T-helper 2 cell treated with Interferon-gamma antibody and Interleukin-4, amounts not matched to agents 100 ng/mL and 5 ng/mL, for 36 hours (primary cell): ENCODE measurements at regions not wholly inside any gene's neighbourhood (a gene's known extent, or its start where the extent isn't known, plus 50 kb on each side); places are given as distances from the start of the nearest gene placed in this dataset.
"Not testable (repeated sequence)": the region's sequence is repeated elsewhere in the genome, so short reads cannot be mapped to it uniquely, and the experiment has no call there.

Experiments used
- intact Hi-C: fragments of 100-400 bp; cut with micrococcal nuclease; formaldehyde crosslinking; loops from one replicate; pipeline ENCODE4 v1.15.1; 2023

- intact Hi-C loops: not testable (repeated sequence)
These were observed 962.1 kb upstream of the DEFB115 start for GRCh38 chr20:30295396-30295795.

- intact Hi-C loops: not testable (repeated sequence)
These were observed 961.5 kb upstream of the DEFB115 start for GRCh38 chr20:30295967-30296366.

GRCh38 chr20:30297878-30298595 is 959.4 kb upstream of the DEFB115 start:
- intact Hi-C loops: not testable (repeated sequence)

DNA sequence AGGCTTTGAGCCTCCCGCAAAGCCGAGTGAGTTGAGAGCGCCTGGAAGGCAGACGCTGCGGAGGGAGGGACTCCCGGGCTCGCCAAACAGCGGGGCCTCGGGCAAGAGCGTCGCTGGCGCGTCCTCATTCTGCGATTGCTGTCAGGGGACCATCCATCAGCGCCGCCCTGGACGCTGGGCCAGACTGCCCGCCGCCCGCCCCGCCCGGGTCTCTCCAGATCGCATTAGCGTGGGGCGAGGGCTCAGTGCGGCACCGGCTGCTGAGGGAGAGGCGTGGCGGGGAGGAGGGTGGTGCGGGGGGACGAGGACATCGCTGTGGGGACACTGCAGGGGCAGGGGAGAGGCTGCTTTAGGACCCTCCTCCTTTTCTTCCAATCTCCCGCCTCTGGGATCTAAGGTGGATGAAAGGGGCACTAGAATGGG is 957.2 kb upstream of the DEFB115 start:
- intact Hi-C loops: not testable (repeated sequence)

- intact Hi-C loops: not testable (repeated sequence)
These were observed 954.7 kb upstream of the DEFB115 start for GRCh38 chr20:30302786-30303185.

DNA sequence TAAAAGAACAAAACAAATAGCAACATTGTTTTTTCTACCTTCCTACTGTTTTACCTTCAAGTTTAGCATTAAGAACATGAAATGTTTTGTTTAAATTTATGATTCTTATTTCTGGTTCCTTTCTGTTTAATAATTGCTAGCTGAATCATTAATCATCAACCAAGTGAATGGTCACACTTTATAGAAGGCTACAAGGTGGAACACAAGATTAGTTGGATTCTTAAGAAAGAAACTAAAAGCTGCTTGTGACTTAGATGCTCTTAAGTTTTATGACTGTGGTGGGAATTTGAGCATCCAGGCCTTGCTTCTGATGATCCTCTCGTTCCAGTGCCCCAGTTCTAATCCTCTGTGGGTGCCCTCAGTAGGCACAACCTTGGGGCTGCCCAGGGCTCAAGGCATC is 947.5 kb upstream of the DEFB115 start:
- intact Hi-C loops: not testable (repeated sequence)

DNA sequence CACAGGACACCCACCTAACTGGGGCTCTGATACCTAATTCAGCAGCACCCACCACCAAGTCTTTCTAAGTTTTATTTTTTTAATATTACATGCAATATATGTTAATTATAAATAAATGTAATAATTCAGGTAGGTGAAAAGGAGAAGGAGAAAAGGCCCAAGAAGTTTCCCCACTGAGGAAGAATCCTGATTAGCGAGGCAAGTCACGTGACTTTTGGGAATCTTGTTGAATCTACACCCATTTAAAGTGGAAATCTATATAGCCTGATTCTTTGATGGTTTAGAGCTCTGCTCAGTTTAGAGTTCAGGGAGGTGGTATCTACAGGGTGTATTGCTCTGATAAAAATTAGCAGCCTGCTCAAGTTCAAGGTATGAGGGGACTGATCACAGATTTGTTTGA is 947.1 kb upstream of the DEFB115 start:
- intact Hi-C loops: not testable (repeated sequence)

GRCh38 chr20:30312220-30312619 is 945.2 kb upstream of the DEFB115 start:
- intact Hi-C loops: not testable (repeated sequence)

DNA sequence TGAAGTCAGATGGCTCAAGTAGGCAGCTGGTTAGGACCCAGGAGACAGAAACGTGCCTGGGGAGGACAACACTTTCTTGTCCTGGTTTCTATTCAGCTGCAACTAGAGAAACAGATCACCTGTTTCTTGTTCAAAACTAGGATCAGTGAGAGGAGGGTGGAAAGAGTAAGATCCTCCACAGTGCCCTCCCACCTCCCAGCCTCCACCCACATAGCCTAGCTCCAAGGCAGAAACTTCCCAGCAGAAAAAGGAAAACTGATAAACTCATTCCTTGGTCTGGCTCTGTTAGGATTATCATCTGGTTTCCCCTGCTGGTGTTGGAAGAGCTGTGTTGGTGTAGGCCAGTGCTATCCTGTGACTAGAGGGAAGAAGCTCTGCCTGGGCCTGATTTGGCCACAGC is 943.8 kb upstream of the DEFB115 start:
- intact Hi-C loops: not testable (repeated sequence)

DNA sequence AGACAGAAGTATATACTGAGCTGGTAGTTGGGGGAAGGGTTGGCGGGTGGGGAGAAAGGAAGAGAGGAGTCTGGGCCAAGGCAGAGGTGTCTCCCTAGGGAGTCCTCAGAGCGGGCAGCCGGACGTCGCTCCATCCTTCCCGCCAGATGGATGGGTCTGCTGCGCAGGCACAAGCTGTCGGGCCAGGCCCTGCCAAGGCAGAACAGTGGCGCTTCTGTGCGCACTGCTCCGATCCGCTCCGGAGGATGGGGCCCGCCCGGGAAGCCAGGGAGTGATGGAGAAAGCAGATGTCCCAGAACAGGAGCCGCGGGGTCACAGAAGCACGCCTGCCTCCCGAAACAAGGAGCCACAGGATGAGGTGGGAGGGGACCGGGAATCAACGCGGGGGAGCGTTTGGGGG is 941.4 kb upstream of the DEFB115 start:
- intact Hi-C loops: not testable (repeated sequence)

DNA sequence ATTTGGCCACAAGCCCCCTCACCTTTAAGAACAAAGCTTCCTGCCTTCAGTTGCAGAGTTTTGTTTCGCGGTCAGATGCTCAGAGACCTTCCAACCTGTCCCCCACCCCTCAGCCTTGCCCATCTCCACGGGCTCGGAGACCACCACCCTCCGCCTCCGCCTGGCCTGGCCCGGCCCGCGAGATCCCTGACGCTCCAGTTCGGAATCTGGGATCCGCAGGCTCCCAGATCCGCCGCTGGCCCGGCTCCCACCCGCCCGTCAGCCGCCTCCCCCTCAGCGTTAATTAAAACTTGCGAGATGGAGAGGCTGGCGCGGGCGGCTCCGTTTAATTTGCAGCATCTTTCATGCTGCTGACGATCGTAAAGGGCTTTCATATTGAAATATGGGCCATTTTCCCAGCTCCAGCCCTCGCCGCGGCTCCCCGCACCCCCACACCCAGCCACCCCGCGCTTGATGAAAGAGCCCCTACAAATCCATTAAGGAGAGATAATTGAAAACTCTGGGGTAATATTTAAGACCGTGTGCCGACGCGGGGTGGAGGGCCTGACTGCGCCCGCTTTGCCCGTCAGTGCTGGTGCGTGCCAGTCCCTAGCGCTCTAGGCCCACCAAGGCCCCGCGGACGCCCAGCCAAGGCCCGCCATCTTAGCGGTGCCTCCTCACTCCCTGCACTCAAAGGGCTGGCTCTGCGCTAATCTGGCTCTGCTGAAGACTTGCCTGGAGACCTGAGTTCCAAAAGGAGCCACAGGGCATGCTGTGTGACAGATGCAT is 940.7 kb upstream of the DEFB115 start:
- intact Hi-C loops: not testable (repeated sequence)

DNA sequence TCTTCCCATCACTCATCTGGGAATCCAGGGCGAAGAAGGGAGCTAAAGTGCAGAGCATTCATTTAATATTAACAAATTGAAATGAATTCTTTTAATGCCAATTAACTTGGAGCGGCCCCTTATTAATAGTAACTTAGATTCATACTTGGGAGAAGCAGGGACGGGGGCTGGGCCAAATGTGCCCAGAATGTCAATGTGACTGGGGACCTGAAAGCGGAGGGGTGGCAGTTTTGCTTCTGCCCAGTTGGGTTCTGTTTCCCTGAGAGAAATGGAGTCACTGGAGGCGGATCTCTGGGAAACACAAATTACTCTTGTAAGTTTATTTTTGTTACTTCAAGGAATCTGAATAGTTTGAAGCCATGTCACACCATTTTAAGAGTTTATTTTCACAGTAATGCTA is 923.7 kb upstream of the DEFB115 start:
- intact Hi-C loops: not testable (repeated sequence)

GRCh38 chr20:30337556-30337955 is 919.9 kb upstream of the DEFB115 start:
- intact Hi-C loops: not testable (repeated sequence)

- intact Hi-C loops: loop anchor here (5.0 kb wide), 1 partner anchor 1022 kb away; no protein-coding TSS in a partner anchor
These were observed 908.5 kb upstream of the DEFB115 start for GRCh38 chr20:30348932-30349331.

DNA sequence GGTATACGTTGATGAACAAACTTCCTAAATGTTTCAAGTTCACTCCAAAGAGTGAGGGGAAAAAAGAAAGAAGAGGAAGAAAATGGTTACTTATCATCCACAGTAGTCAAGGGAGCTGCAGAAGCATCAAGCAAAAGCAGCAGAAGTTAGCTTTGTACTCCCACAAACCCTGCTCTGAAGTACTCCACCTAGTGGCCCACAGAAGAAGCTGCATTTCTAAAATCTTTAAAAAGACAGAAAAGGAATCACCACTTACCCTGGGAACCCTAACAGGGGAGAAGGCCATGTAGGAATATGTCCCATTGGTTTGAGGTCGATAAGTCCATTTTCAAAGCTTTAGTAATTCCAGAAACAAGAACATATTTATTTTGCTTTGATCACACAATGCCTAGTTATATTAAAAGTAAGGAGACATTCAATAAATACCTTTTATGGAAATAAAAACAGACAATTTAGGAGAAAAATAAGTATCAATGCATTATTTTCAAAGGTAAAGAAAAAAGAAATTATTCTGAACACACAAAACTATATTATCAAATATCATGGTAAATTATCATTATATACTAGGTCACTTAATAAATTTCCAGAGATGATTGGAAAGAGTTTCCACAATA is 900.5 kb upstream of the DEFB115 start:
- intact Hi-C loops: not testable (repeated sequence)

GRCh38 chr20:30361756-30362155 is 895.7 kb upstream of the DEFB115 start:
- intact Hi-C loops: not testable (repeated sequence)

- intact Hi-C loops: loop anchor here (2.0 to 10.0 kb wide), 3 partner anchors 54 to 1052 kb away; no protein-coding TSS in a partner anchor
These were observed 881.1 kb upstream of the DEFB115 start for GRCh38 chr20:30376430-30376766.

- intact Hi-C loops: loop anchor here (2.0 to 10.0 kb wide), 3 partner anchors 55 to 1052 kb away; no protein-coding TSS in a partner anchor
These were observed 880.5 kb upstream of the DEFB115 start for GRCh38 chr20:30376767-30377658.

- intact Hi-C loops: loop anchor here (5.0 to 10.0 kb wide), 2 partner anchors 56 to 1054 kb away; no protein-coding TSS in a partner anchor
These were observed 879.1 kb upstream of the DEFB115 start for GRCh38 chr20:30378317-30378716.

- intact Hi-C loops: loop anchor here (5.0 to 10.0 kb wide), 2 partner anchors 56 to 1054 kb away; no protein-coding TSS in a partner anchor
These were observed 878.7 kb upstream of the DEFB115 start for GRCh38 chr20:30378721-30379120.

DNA sequence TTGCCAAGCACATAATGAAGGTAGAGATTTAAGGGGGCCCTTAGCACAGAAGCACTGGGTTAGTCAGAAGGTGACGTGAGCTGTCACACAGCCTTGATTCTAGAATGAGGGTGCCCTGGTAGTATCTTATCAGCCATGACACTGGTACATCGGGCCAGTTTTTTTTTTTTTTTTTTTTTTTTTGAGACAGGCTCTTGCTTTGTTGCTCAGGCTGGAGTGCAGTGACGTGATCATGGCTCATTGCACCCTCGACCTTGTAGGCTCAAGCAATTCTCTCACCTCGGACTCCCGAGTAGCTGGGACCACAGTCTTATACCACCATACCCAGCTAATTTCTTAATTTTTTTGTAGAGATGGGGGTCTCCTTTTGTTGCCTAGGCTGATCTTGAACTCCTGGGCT is 872.6 kb upstream of the DEFB115 start:
- intact Hi-C loops: not testable (repeated sequence)
